HG02973 (cell line): ENCODE measurements at regions not wholly inside any gene's neighbourhood (a gene's known extent, or its start where the extent isn't known, plus 50 kb on each side); places are given as distances from the start of the nearest gene placed in this dataset.

Experiments
- ATAC-seq: cut with Tn5 transposase; IDR thresholded peaks from one replicate; pipeline ENCODE4 v1.9.1; 2021; ENCODE audit warnings: moderate library complexity; ENCODE audit not compliant: unreplicated experiment

GRCh38 chr20:17795003-17795402, 95.2 kb downstream of the BANF2 start:
- no peak for ATAC-seq

GRCh38 chr20:17794400-17794799, 94.6 kb downstream of the BANF2 start:
- no peak for ATAC-seq

GRCh38 chr20:17793986-17794385, 94.2 kb downstream of the BANF2 start:
- no peak for ATAC-seq

- ATAC-seq = no peak
Observed at GRCh38 chr20:17790296-17790695, 90.5 kb downstream of the BANF2 start.

- ATAC-seq = no peak
Observed at GRCh38 chr20:17787816-17788215, 88.0 kb downstream of the BANF2 start.

GRCh38 chr20:17786221-17786718, 86.5 kb downstream of the BANF2 start:
- no peak for ATAC-seq
